A673 (cell line): ENCODE measurements at regions not wholly inside any gene's neighbourhood (a gene's known extent, or its start where the extent isn't known, plus 50 kb on each side); places are given as distances from the start of the nearest gene placed in this dataset.

Experiments
- BruUV-seq: library from RNA; stranded (reverse); fragments of 400-500 nt; replicated peaks from 2 replicates; lab custom pipeline; 2021; lab: Mats Ljungman, UMichigan
- CTCF ChIA-PET: fragments of 300-600 bp; sonication (Branson Sonifier 250); formaldehyde crosslinking; loops from one replicate; lab custom pipeline; 2022; ENCODE audit warnings: antibody characterized with exemption; lab: Charles Lee
- POLR2A ChIA-PET: fragments of 300-600 bp; sonication (Branson Sonifier 250); formaldehyde crosslinking; loops from one replicate; lab custom pipeline; 2022; ENCODE audit warnings: antibody characterized with exemption; ENCODE audit not compliant: low non-redundant PET; lab: Charles Lee
- DNase-seq: peaks from one replicate; pipeline ENCODE4 v3.0.0-alpha.2; 2015; ENCODE audit warnings: low spot score
- H3K27ac ChIP-seq: fragments of 200-600 bp; sonication (generic); 2 replicates; pipeline ENCODE4 v1.5.1; 2016; ENCODE audit warnings: mixed run types, low read depth, mild to moderate bottlenecking, mixed read lengths, antibody characterized with exemption, low read length; ENCODE audit not compliant: poor library complexity, severe bottlenecking
- H3K27me3 ChIP-seq: fragments of 200-600 bp; sonication (generic); replicated peaks from 2 replicates; pipeline ENCODE4 v1.6.1; 2017; ENCODE audit warnings: mixed run types, low read depth, mild to moderate bottlenecking, mixed read lengths, antibody characterized with exemption, low read length; ENCODE audit not compliant: insufficient read depth, poor library complexity
- H3K36me3 ChIP-seq: fragments of 200-600 bp; sonication (generic); 2 replicates; pipeline ENCODE4 v1.6.1; 2016; ENCODE audit warnings: mixed run types, mild to moderate bottlenecking, mixed read lengths, antibody characterized with exemption, low read length; ENCODE audit not compliant: insufficient read depth, poor library complexity, severe bottlenecking
- H3K4me1 ChIP-seq: fragments of 200-600 bp; sonication (generic); 2 replicates; pipeline ENCODE4 v1.6.1; 2017; ENCODE audit warnings: mixed run types, mild to moderate bottlenecking, mixed read lengths, antibody characterized with exemption, low read length; ENCODE audit not compliant: insufficient read depth, poor library complexity, severe bottlenecking
- H3K4me3 ChIP-seq: fragments of 200-600 bp; sonication (generic); 2 replicates; pipeline ENCODE4 v1.5.1; 2016; ENCODE audit warnings: low read depth, mixed run types, mild to moderate bottlenecking, mixed read lengths, low read length; ENCODE audit not compliant: poor library complexity, severe bottlenecking
- H3K9me3 ChIP-seq: fragments of 200-600 bp; sonication (generic); 2 replicates; pipeline ENCODE4 v1.6.1; 2016; ENCODE audit warnings: mixed run types, low read depth, mild to moderate bottlenecking, mixed read lengths, antibody characterized with exemption, low read length; ENCODE audit not compliant: poor library complexity, severe bottlenecking
- EZH2 ChIP-seq: fragments of 200-600 bp; sonication (generic); IDR thresholded peaks from 2 replicates; pipeline ENCODE4 v1.6.1; 2017; ENCODE audit warnings: borderline replicate concordance, low read depth, mild to moderate bottlenecking, mixed read lengths, antibody characterized with exemption, low read length; ENCODE audit not compliant: poor library complexity, severe bottlenecking
- intact Hi-C: fragments of 100-400 bp; cut with micrococcal nuclease; formaldehyde crosslinking; loops from one replicate; pipeline ENCODE4 v1.10.0; 2022; ENCODE audit not compliant: unreplicated experiment
- TF ChIP-seq, protein P1 (sequence below): fragments of 300-800, 200-600 bp; sonication (generic); conservative IDR thresholded peaks from 2 replicates; pipeline ENCODE4 v1.5.1; 2017; ENCODE audit warnings: low read depth, mild to moderate bottlenecking, antibody characterized with exemption, low read length, moderate library complexity, mixed read lengths

DNA sequence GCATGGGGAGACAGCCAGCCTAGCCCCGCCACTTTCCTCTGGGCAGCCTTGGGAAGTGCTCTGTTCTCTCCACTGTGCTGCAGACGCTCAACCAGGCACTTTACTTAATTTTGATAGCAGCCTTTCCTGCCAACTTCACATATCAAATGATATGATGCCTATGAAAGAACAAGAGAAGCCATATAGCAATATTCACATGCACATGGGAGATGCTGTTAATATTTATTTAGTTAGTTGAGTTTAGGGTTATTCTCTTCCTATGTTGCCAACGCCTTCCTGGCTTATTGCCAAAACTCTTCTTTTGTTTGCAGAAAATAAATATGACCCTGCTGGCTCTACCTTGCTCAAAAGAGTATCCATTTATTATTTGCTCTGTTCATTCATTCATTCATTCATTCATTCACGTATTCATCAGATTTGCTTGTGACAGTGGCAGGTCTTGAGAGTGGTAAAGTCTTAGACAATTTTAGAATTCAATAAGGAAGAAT is 99.3 kb downstream of the GATA6 start:
- H3K27ac ChIP-seq: no peak overlapping the region
- H3K27me3 ChIP-seq: no peaks in the 10 kb centered on the region
- no peaks in the 10 kb centered on the region for H3K36me3 ChIP-seq
- intact Hi-C loops: no loop called here
- no peak for DNase-seq
- POLR2A ChIA-PET: no interaction called here
- CTCF ChIA-PET: no interaction called here
- BruUV-seq: no TSS peak
- no peaks in the 10 kb centered on the region for H3K4me1 ChIP-seq
- no peak overlapping the region for H3K4me3 ChIP-seq
- TF ChIP-seq, protein P1, sequence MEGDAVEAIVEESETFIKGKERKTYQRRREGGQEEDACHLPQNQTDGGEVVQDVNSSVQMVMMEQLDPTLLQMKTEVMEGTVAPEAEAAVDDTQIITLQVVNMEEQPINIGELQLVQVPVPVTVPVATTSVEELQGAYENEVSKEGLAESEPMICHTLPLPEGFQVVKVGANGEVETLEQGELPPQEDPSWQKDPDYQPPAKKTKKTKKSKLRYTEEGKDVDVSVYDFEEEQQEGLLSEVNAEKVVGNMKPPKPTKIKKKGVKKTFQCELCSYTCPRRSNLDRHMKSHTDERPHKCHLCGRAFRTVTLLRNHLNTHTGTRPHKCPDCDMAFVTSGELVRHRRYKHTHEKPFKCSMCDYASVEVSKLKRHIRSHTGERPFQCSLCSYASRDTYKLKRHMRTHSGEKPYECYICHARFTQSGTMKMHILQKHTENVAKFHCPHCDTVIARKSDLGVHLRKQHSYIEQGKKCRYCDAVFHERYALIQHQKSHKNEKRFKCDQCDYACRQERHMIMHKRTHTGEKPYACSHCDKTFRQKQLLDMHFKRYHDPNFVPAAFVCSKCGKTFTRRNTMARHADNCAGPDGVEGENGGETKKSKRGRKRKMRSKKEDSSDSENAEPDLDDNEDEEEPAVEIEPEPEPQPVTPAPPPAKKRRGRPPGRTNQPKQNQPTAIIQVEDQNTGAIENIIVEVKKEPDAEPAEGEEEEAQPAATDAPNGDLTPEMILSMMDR: no peak
- no peaks in the 10 kb centered on the region for H3K9me3 ChIP-seq

DNA sequence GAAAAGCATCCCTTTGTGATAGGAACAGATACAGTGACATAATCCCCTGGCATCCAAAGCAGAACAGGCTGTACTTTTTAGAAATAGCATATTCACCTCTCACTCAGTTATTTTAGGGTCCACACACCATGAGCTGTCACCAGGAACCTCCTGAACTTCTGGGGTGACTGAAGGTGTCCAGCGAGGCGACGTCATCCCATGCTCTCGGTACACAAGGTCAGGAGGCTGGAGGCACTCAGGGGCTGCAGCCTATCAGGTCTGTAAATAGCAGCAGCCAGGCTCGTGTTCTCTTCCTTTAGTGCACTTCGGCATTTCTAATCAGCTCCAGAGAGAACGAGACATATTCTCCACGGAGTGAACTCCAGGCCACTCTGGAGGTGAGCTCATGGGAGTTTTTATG is 98.3 kb downstream of the GATA6 start:
- intact Hi-C loops: no loop called here
- BruUV-seq: no TSS peak
- Histone ChIP-seq H3K4me1 (no peaks in the 10 kb centered on the region), H3K4me3 (no peak overlapping the region), H3K36me3 (no peaks in the 10 kb centered on the region), H3K9me3 (no peaks in the 10 kb centered on the region), H3K27ac (no peak overlapping the region), H3K27me3 (no peaks in the 10 kb centered on the region)
- ChIA-PET POLR2A (interaction anchor here (0.7 kb wide), 1 partner anchor 12 kb away, joined by 5 read pairs; no protein-coding TSS in a partner anchor), CTCF (no interaction called here)
- no peak for DNase-seq
- TF ChIP-seq EZH2: no peak

DNA sequence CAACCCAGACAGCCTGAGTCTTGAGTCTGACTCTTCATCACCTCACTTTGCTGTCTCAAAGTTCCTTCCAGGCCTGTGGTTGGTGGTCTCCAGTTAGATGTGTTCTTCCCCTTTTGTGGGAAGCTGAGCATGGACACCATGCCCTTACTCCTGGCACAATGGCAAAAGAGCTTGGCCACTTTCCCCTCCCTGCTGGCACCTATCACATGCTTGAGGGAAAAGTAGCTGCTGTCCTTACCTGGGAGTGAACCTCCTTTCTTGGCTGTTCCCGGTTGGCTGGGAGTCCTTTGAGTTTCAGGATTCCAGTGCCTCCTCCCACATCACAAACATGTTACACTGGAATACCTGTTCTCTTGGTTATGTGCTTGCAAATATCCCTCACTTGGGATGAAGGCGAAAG is 97.8 kb downstream of the GATA6 start:
- intact Hi-C loops: no loop called here
- CTCF ChIA-PET: no interaction called here
- BruUV-seq: no TSS peak

DNA sequence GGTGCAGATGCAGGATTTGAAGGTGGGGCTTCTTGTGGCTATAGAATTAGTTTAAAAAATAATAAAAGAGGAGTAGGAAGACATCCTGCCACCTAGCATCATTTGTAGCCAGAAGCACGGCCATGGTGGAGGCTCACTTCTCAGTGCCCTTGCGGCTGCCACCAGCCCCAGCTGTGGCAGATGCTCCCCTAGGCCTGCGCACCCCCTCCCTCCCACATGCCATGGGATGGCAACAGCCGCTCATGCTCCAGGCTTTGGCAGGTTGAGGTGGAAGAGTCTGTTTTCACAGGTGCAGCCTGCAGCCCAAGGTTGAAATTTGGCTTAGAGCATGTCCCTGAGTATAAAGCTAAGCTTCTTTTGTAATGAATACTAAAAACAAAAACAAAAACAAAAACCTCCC is 96.4 kb downstream of the GATA6 start:
- Histone ChIP-seq H3K4me3 (no peak overlapping the region), H3K27me3 (no peaks in the 10 kb centered on the region), H3K9me3 (no peaks in the 10 kb centered on the region), H3K27ac (no peak overlapping the region), H3K36me3 (no peaks in the 10 kb centered on the region), H3K4me1 (no peaks in the 10 kb centered on the region)
- no peak for TF ChIP-seq EZH2
- TF ChIP-seq, protein P1: no peak
- intact Hi-C loops: no loop called here
- BruUV-seq: no TSS peak
- ChIA-PET POLR2A (no interaction called here), CTCF (no interaction called here)
- no peak for DNase-seq

More for the DNA sequence above, 97.8 kb downstream of the GATA6 start:
- DNase-seq: no peak
- H3K36me3 ChIP-seq: no peaks in the 10 kb centered on the region
- H3K9me3 ChIP-seq: no peaks in the 10 kb centered on the region
- H3K27me3 ChIP-seq: no peaks in the 10 kb centered on the region
- H3K4me3 ChIP-seq: no peak overlapping the region
- POLR2A ChIA-PET: no interaction called here
- no peak overlapping the region for H3K27ac ChIP-seq
- TF ChIP-seq EZH2: no peak
- TF ChIP-seq, protein P1: no peak
- H3K4me1 ChIP-seq: no peaks in the 10 kb centered on the region
